ENCODE measurements at regions not wholly inside any gene's neighbourhood (a gene's known extent, or its start where the extent isn't known, plus 50 kb on each side); places are given as distances from the start of the nearest gene placed in this dataset.

GRCh38 chrX:20399728-20400414, 133.2 kb upstream of the RPS6KA3 start:
- ChIA-PET POLR2A (no interaction called here), CTCF (no interaction called here), RAD21 (ENCODE audit: low non-redundant PET in 1 of 2, low total read pairs in 2 of 2, uncharacterized antibody in 2 of 2, unreplicated experiment in 2 of 2) (no interaction called here)
- Histone ChIP-seq H2AFZ (ENCODE audit: low read depth, low read length, poor library complexity, severe bottlenecking) (no peak overlapping the region), H3K4me1 (ENCODE audit: control insufficient read depth in 1 of 2, insufficient read depth in 2 of 2, low read length in 2 of 2) (no peaks in the 10 kb centered on the region), H3K36me3 (ENCODE audit: control insufficient read depth in 1 of 2, insufficient read depth in 2 of 2, low read length in 2 of 2) (no peaks in the 10 kb centered on the region), H4K20me1 (ENCODE audit: insufficient read depth) (no peaks in the 10 kb centered on the region), H3K9me2 (ENCODE audit: insufficient read depth) (no peaks in the 10 kb centered on the region), H3K79me2 (ENCODE audit: insufficient read depth, low read length) (no peaks in the 10 kb centered on the region), H3K4me2 (ENCODE audit: low read length) (no peak overlapping the region), H3K4me3 (replicated peaks in 1 of 2; ENCODE audit: low read depth in 1 of 2, low read length in 2 of 2) (no peak overlapping the region), H3K9me3 (ENCODE audit: control insufficient read depth in 1 of 2, insufficient read depth in 1 of 2, low read depth in 1 of 2, low read length in 2 of 2) (no peaks in the 10 kb centered on the region), H3K27ac (ENCODE audit: low read depth, low read length) (no peak overlapping the region), H3K27me3 (ENCODE audit: insufficient read depth, low read length) (no peaks in the 10 kb centered on the region), H3K9ac (ENCODE audit: low read length) (no peak overlapping the region)
- no peak for ATAC-seq
- intact Hi-C loops (cut with micrococcal nuclease): no loop called here
- BruUV-seq (replicated peaks): no TSS peak
- TF ChIP-seq ATF3 (IDR thresholded peaks at IDR 0.05) (no peak), EZH2 (IDR thresholded peaks at IDR 0.05) (no peak), REST (IDR thresholded peaks at IDR 0.05; ENCODE audit: low read depth) (no peak), JUND (IDR thresholded peaks at IDR 0.05) (no peak), EGR1 (IDR thresholded peaks at IDR 0.05; ENCODE audit: low read depth) (no peak), SRF (IDR thresholded peaks at IDR 0.05; ENCODE audit: low read depth) (no peak), EZH2phosphoT487 (IDR thresholded peaks at IDR 0.05; ENCODE audit: borderline replicate concordance) (no peak), YY1 (IDR thresholded peaks at IDR 0.05; ENCODE audit: extremely low read depth, insufficient replicate concordance, low read depth, low read length) (no peak), RAD21 (IDR thresholded peaks at IDR 0.05; ENCODE audit: low read depth) (no peak), CBX3 (IDR thresholded peaks at IDR 0.05; ENCODE audit: low read depth) (no peak), POLR2A (IDR thresholded peaks at IDR 0.05; ENCODE audit: borderline replicate concordance, extremely low read depth, insufficient read depth, insufficient read length) (no peak), ZBTB33 (IDR thresholded peaks at IDR 0.05; ENCODE audit: extremely low read depth, insufficient replicate concordance, low read length) (no peak)
- DNase-seq (ENCODE audit: low read depth, low spot score): no peak
